GM12801 (cell line): ENCODE measurements at regions not wholly inside any gene's neighbourhood (a gene's known extent, or its start where the extent isn't known, plus 50 kb on each side); places are given as distances from the start of the nearest gene placed in this dataset.

ENCODE experiments used
- CTCF ChIP-seq: IDR thresholded peaks from one replicate; pipeline ENCODE4 v1.5.1; 2011; ENCODE audit warnings: control low read depth; ENCODE audit not compliant: insufficient read length; ENCODE audit errors: extremely low read depth

- TF ChIP-seq CTCF, result no peak
These were observed 69.7 kb downstream of the CARTPT start for GRCh38 chr5:71788794-71789193.

GRCh38 chr5:71789746-71790145, 70.7 kb downstream of the CARTPT start:
- no peak for TF ChIP-seq CTCF

- TF ChIP-seq CTCF, result no peak
These were observed 71.4 kb downstream of the CARTPT start for GRCh38 chr5:71790433-71790832.

GRCh38 chr5:71794061-71794695, 75.1 kb downstream of the CARTPT start:
- no peak for TF ChIP-seq CTCF

- no peak for TF ChIP-seq CTCF
These were observed 83.6 kb downstream of the CARTPT start for GRCh38 chr5:71802673-71803072.

- no peak for TF ChIP-seq CTCF
These were observed 87.6 kb downstream of the CARTPT start for GRCh38 chr5:71806711-71807110.

GRCh38 chr5:71807909-71808308, 88.8 kb downstream of the CARTPT start:
- TF ChIP-seq CTCF, result no peak

- TF ChIP-seq CTCF, result no peak
These were observed 90.4 kb downstream of the CARTPT start for GRCh38 chr5:71809446-71809845.
